Breast epithelium (tissue), 3 donors: ENCODE measurements at regions not wholly inside any gene's neighbourhood (a gene's known extent, or its start where the extent isn't known, plus 50 kb on each side); places are given as distances from the start of the nearest gene placed in this dataset.
"Not testable (repeated sequence)": the region's sequence is repeated elsewhere in the genome, so short reads cannot be mapped to it uniquely, and the experiment has no call there.

Experiments
- POLR2AphosphoS5 ChIP-seq, 3 donors: sonication (generic); formaldehyde crosslinking; IDR thresholded peaks; one replicate each; pipeline ENCODE4 v1.6.1; 2017; ENCODE audit warnings: antibody characterized with exemption in 3 of 3
- TF ChIP-seq, protein P1 (sequence below), 3 donors: fragments of 450-650 bp; IDR thresholded peaks; one replicate each; pipeline ENCODE4 v1.5.1; 2016 to 2017; ENCODE audit warnings: antibody characterized with exemption in 3 of 3, mild to moderate bottlenecking in 3 of 3, moderate library complexity in 3 of 3

DNA sequence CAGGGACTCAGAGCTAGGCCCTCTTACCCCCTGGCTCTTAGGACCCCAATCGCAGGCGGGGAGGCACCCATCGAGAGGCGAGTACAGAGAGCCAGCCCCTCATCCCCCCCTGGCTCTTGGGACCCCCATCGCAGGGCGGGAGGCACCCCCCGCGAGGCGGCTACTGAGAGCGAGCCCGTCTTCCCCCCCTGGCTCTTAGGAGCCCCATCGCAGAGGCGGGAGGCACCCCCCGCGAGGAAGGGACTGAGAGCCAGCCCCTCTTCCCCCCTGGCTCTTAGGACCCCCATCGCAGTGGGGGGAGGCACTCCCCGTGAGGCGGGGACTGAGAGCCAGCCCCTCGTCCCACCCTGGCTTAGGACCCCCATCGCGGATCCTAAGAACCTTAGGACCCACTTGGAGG is 2422.1 kb upstream of the PCDH20 start:
- TF ChIP-seq, protein P1, sequence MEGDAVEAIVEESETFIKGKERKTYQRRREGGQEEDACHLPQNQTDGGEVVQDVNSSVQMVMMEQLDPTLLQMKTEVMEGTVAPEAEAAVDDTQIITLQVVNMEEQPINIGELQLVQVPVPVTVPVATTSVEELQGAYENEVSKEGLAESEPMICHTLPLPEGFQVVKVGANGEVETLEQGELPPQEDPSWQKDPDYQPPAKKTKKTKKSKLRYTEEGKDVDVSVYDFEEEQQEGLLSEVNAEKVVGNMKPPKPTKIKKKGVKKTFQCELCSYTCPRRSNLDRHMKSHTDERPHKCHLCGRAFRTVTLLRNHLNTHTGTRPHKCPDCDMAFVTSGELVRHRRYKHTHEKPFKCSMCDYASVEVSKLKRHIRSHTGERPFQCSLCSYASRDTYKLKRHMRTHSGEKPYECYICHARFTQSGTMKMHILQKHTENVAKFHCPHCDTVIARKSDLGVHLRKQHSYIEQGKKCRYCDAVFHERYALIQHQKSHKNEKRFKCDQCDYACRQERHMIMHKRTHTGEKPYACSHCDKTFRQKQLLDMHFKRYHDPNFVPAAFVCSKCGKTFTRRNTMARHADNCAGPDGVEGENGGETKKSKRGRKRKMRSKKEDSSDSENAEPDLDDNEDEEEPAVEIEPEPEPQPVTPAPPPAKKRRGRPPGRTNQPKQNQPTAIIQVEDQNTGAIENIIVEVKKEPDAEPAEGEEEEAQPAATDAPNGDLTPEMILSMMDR (IDR thresholded peaks at IDR 0.05), result not testable (repeated sequence)
- TF ChIP-seq POLR2AphosphoS5 (IDR thresholded peaks at IDR 0.05), result not testable (repeated sequence)
